Lung (tissue), 11 donors: ENCODE measurements at regions not wholly inside any gene's neighbourhood (a gene's known extent, or its start where the extent isn't known, plus 50 kb on each side); places are given as distances from the start of the nearest gene placed in this dataset.

Source experiments
- ATAC-seq: fragments of 200-7000 bp; cut with Tn5 transposase; one replicate; pipeline ENCODE4 v1.9.1; 2020; ENCODE audit warnings: moderate number of reproducible peaks; ENCODE audit not compliant: insufficient read depth, low FRiP score
- DNase-seq, 3 donors: peaks; one replicate each; pipeline ENCODE4 v3.0.0-alpha.2; 2013 to 2017
- H3K27ac ChIP-seq, 2 donors: one replicate each; pipeline ENCODE4 v1.5.1; 2013; ENCODE audit warnings: mild to moderate bottlenecking in 2 of 2, moderate library complexity in 2 of 2, control low read depth in 1 of 2, inconsistent platforms in 1 of 2, low read depth in 1 of 2, low read length in 1 of 2
- H3K27me3 ChIP-seq, 3 donors: one replicate each; pipeline ENCODE4 v1.5.1; 2013; ENCODE audit warnings: low read length in 2 of 3; ENCODE audit not compliant: control insufficient read depth in 3 of 3, insufficient read depth in 3 of 3
- H3K36me3 ChIP-seq, 4 donors: one replicate each; pipeline ENCODE4 v1.5.1; 2013; ENCODE audit warnings: low read length in 4 of 4, mild to moderate bottlenecking in 1 of 4, moderate library complexity in 1 of 4; ENCODE audit not compliant: control insufficient read depth in 4 of 4, insufficient read depth in 4 of 4
- H3K4me1 ChIP-seq, 5 donors: one replicate each; pipeline ENCODE4 v1.5.1; 2013; ENCODE audit warnings: low read length in 5 of 5, mild to moderate bottlenecking in 2 of 5, moderate library complexity in 1 of 5; ENCODE audit not compliant: control insufficient read depth in 5 of 5, insufficient read depth in 5 of 5
- H3K4me3 ChIP-seq: one replicate; pipeline ENCODE4 v1.5.1; 2013; ENCODE audit warnings: mild to moderate bottlenecking, control low read depth, moderate library complexity
- H3K9ac ChIP-seq, 2 donors: one replicate each; pipeline ENCODE4 v1.5.1; 2013; ENCODE audit warnings: low read length in 2 of 2, control low read depth in 1 of 2; ENCODE audit not compliant: insufficient read depth in 1 of 2
- H3K9me3 ChIP-seq, 4 donors: one replicate each; pipeline ENCODE4 v1.5.1; 2013; ENCODE audit warnings: low read length in 3 of 4, mild to moderate bottlenecking in 1 of 4, moderate library complexity in 1 of 4; ENCODE audit not compliant: control insufficient read depth in 4 of 4, insufficient read depth in 3 of 4
- WGBS, 2 donors: extraction: QIAGEN DNeasy Blood & Tissue Kit; methylation state at CpG; one replicate each; pipeline ENCODE4 v1.1.7; 2013; 5-methylcytosine and 5-hydroxymethylcytosine counted together
- TF ChIP-seq, protein P1 (sequence below): IDR thresholded peaks from 2 replicates; pipeline ENCODE4 v1.5.1; 2012; ENCODE audit warnings: mild to moderate bottlenecking; ENCODE audit errors: control extremely low read depth, extremely low read depth
- donor health status: control.
- donor health status: control.
- donor health status: Bipolar disorder and iron deficiency.
- donor health status: healthy.
- donor health status: DM: yes; HTN: yes; CAD: no.

DNA sequence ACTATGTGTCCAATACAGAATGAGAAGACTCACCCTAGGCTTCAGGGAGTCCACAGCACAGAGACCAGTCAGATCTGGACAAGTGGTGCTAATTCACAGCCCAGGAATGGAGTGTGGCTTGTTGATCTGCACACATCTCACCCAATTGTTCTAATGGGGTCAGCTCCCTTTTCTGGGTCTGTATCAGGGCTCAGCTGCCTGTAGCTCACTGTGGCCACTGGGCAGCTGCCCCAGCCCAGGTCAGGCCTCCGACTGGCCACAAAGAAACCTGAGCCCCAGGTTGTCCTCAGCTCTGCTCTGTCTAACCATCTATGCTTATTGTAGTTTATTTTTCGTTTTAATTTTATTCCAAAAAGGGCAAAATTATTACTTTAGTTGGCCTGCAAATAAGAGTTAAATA lies 202.3 kb upstream of the RAB6C start:
- TF ChIP-seq, protein P1, sequence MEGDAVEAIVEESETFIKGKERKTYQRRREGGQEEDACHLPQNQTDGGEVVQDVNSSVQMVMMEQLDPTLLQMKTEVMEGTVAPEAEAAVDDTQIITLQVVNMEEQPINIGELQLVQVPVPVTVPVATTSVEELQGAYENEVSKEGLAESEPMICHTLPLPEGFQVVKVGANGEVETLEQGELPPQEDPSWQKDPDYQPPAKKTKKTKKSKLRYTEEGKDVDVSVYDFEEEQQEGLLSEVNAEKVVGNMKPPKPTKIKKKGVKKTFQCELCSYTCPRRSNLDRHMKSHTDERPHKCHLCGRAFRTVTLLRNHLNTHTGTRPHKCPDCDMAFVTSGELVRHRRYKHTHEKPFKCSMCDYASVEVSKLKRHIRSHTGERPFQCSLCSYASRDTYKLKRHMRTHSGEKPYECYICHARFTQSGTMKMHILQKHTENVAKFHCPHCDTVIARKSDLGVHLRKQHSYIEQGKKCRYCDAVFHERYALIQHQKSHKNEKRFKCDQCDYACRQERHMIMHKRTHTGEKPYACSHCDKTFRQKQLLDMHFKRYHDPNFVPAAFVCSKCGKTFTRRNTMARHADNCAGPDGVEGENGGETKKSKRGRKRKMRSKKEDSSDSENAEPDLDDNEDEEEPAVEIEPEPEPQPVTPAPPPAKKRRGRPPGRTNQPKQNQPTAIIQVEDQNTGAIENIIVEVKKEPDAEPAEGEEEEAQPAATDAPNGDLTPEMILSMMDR = no peak
- no peaks in the 10 kb centered on the region for H3K36me3 ChIP-seq
- DNase-seq (no peak), ATAC-seq (no peak)
- no peak overlapping the region for H3K4me3 ChIP-seq
- no peaks in the 10 kb centered on the region for H3K9me3 ChIP-seq
- H3K27ac ChIP-seq = no peak overlapping the region
- 80 to 87% methylated on average over 2 of the region's 2 CpGs for WGBS, 2 donors
- no peak overlapping the region for H3K9ac ChIP-seq
- peaks cover 0 to 12% (median 5%) of the 10 kb centered on the region in 5 donors for H3K4me1 ChIP-seq
- no peaks in the 10 kb centered on the region for H3K27me3 ChIP-seq

DNA sequence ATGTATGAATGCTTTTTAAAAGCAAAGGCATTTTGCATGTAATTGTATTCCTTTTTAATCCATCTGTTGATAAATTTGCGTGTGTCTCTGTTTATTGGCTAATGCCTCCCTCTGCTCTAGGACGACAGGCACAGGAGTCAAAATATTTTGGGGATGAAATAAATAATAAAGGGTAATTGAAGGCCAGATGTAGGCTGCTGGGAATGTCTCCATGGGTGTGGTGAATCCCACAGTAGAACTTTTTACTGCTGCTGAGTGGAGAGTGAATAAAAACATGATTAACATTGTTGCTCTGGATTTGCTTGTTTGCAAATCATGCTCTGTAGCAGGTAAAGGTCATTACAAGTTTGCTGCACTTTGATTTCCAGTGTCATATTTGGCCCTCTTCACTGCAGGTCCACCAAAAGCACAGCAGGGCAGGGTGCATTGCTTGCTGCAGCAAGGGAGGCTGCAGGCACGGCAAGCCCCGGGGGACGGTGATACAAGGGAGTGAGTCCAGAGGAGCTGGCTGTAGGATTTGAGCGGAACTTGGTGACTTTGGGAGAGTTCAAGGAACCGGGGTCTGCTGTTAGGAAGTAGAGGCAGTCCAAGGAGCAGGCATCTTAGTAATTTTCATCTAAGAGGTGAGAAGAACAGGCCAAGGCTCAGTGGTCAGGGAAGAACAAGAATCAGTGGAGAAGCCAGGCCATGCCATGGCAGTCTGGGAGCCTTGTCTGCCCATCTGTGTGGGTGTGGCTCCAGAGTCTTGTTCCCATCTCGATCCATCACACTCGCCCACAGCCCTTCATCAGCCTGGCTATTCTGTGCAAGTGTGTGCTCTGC lies 201.5 kb upstream of the RAB6C start:
- 84% methylated on average over 9 of the region's 9 CpGs for WGBS, 2 donors
- Histone ChIP-seq H3K9me3 (no peaks in the 10 kb centered on the region), H3K4me3 (no peak overlapping the region), H3K9ac (no peak overlapping the region), H3K4me1 (peaks cover 0 to 12% (median 5%) of the 10 kb centered on the region in 5 donors), H3K27ac (no peak overlapping the region), H3K36me3 (no peaks in the 10 kb centered on the region), H3K27me3 (no peaks in the 10 kb centered on the region)
- TF ChIP-seq, protein P1 = no peak
- no peak for ATAC-seq
- DNase-seq = no peak

DNA sequence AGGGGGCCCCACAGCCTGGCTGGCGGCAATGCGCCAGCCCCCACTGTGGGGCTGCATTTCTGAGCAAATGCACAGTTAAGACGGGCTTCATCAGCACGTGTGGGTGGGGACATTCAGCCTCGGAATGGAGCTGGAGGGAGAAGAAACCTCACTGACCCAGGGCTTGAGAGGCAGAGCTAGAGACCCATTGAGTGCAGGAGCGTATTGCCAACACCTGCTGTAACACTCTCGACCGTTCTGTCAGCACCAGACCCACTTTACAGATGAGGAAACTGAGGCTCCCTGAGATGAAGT lies 200.9 kb upstream of the RAB6C start:
- Histone ChIP-seq H3K27me3 (no peaks in the 10 kb centered on the region), H3K36me3 (no peaks in the 10 kb centered on the region), H3K27ac (no peak overlapping the region), H3K4me3 (no peak overlapping the region), H3K9me3 (no peaks in the 10 kb centered on the region), H3K4me1 (peaks cover 0 to 12% (median 5%) of the 10 kb centered on the region in 5 donors), H3K9ac (no peak overlapping the region)
- ATAC-seq (no peak), DNase-seq (peak in 1 of 3 donors; percentile 1)
- WGBS, 2 donors = 83 to 86% methylated on average over 8 of the region's 8 CpGs
- TF ChIP-seq, protein P1 = no peak

DNA sequence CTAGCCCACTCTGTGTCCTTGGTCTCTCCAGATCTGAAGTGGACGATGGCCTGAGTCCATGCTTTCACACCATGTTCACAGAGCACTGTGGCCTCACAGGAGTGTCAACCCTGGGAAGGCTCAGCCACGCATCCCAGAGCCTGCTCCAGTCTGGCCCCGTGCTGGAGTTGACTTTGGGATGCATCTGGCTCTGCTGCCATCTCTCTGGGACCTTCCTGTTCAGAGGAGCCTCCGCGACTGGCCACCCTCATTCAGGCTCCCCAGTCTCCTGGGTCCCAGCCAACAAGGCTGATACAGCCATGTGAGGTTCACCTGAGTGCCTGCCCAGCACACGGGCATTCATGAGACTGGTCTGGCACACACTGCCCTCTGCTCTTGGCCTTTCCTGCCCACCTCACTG lies 199.7 kb upstream of the RAB6C start:
- Histone ChIP-seq H3K36me3 (no peaks in the 10 kb centered on the region), H3K27ac (no peak overlapping the region), H3K9ac (no peak overlapping the region), H3K4me1 (peaks cover 0 to 12% (median 5%) of the 10 kb centered on the region in 5 donors), H3K4me3 (no peak overlapping the region), H3K9me3 (no peaks in the 10 kb centered on the region), H3K27me3 (no peaks in the 10 kb centered on the region)
- DNase-seq (peak in 1 of 3 donors; percentile 1), ATAC-seq (no peak)
- TF ChIP-seq, protein P1 = no peak
- WGBS, 2 donors = 88 to 97% methylated on average over 6 of the region's 6 CpGs
